ENCODE measurements at regions not wholly inside any gene's neighbourhood (a gene's known extent, or its start where the extent isn't known, plus 50 kb on each side); places are given as distances from the start of the nearest gene placed in this dataset.

- no peak overlapping the region for H3K4me3 ChIP-seq (ENCODE audit: low read length)
- H3K27ac ChIP-seq (ENCODE audit: low read depth, low read length) = no peak overlapping the region
- peaks cover 0 to 4% of the 10 kb centered on the region in 2 donors for H3K27me3 ChIP-seq (ENCODE audit: control insufficient read depth in 2 of 2, insufficient read depth in 2 of 2, low read length in 2 of 2)
- ATAC-seq (no peak), DNase-seq (no peak)
- Mint-ChIP-seq H3K4me1 (peaks cover 0 to 3% (median 0%) of the 10 kb centered on the region in 7 donors), H3K4me3 (no peak overlapping the region), H3K27ac (no peak overlapping the region), H3K27me3 (peaks cover 6 to 47% (median 20%) of the 10 kb centered on the region in 5 donors), H3K9me3 (peaks cover 0 to 1% (median 0%) of the 10 kb centered on the region in 11 donors), H3K36me3 (no peaks in the 10 kb centered on the region)
- H3K36me3 ChIP-seq (ENCODE audit: control insufficient read depth in 2 of 3, insufficient read depth in 3 of 3, low read length in 3 of 3) = no peaks in the 10 kb centered on the region
- ChIA-PET CTCF (no interaction called here), POLR2A (no interaction called here)
- intact Hi-C loops (cut with micrococcal nuclease) = no loop called here
- H3K9me3 ChIP-seq (ENCODE audit: control insufficient read depth in 2 of 3, low read length in 3 of 3) = no peaks in the 10 kb centered on the region
- H3K4me1 ChIP-seq (ENCODE audit: control insufficient read depth in 2 of 2, insufficient read depth in 2 of 2, low read length in 2 of 2) = no peaks in the 10 kb centered on the region
Observed at GRCh38 chr2:175402571-175402970, 221.1 kb upstream of the ATP5MC3 start.

- Mint-ChIP-seq H3K27ac (no peak overlapping the region), H3K4me3 (no peak overlapping the region), H3K9me3 (peaks cover 0 to 1% (median 0%) of the 10 kb centered on the region in 11 donors), H3K4me1 (peaks cover 0 to 3% (median 0%) of the 10 kb centered on the region in 7 donors), H3K27me3 (peaks cover 3 to 48% (median 20%) of the 10 kb centered on the region in 5 donors), H3K36me3 (no peaks in the 10 kb centered on the region)
- DNase-seq (no peak), ATAC-seq (no peak)
- no peaks in the 10 kb centered on the region for H3K9me3 ChIP-seq (ENCODE audit: control insufficient read depth in 2 of 3, low read length in 3 of 3)
- intact Hi-C loops (cut with micrococcal nuclease) = no loop called here
- no peaks in the 10 kb centered on the region for H3K36me3 ChIP-seq (ENCODE audit: control insufficient read depth in 2 of 3, insufficient read depth in 3 of 3, low read length in 3 of 3)
- H3K4me1 ChIP-seq (ENCODE audit: control insufficient read depth in 2 of 2, insufficient read depth in 2 of 2, low read length in 2 of 2) = no peaks in the 10 kb centered on the region
- no peak overlapping the region for H3K27ac ChIP-seq (ENCODE audit: low read depth, low read length)
- peaks cover 0 to 4% of the 10 kb centered on the region in 2 donors for H3K27me3 ChIP-seq (ENCODE audit: control insufficient read depth in 2 of 2, insufficient read depth in 2 of 2, low read length in 2 of 2)
- no peak overlapping the region for H3K4me3 ChIP-seq (ENCODE audit: low read length)
- POLR2A ChIA-PET = no interaction called here
- CTCF ChIA-PET = no interaction called here
Observed at GRCh38 chr2:175401956-175402469, 220.5 kb upstream of the ATP5MC3 start.

GRCh38 chr2:175400975-175401374 is 219.5 kb upstream of the ATP5MC3 start:
- Histone ChIP-seq H3K27ac (ENCODE audit: low read depth, low read length) (no peak overlapping the region), H3K9me3 (ENCODE audit: control insufficient read depth in 2 of 3, low read length in 3 of 3) (no peaks in the 10 kb centered on the region), H3K36me3 (ENCODE audit: control insufficient read depth in 2 of 3, insufficient read depth in 3 of 3, low read length in 3 of 3) (no peaks in the 10 kb centered on the region), H3K4me1 (ENCODE audit: control insufficient read depth in 2 of 2, insufficient read depth in 2 of 2, low read length in 2 of 2) (no peaks in the 10 kb centered on the region), H3K27me3 (ENCODE audit: control insufficient read depth in 2 of 2, insufficient read depth in 2 of 2, low read length in 2 of 2) (peaks cover 0 to 4% of the 10 kb centered on the region in 2 donors), H3K4me3 (ENCODE audit: low read length) (no peak overlapping the region)
- peaks cover 0 to 3% (median 0%) of the 10 kb centered on the region in 7 donors for H3K4me1 Mint-ChIP-seq
- DNase-seq (no peak), ATAC-seq (no peak)
- POLR2A ChIA-PET = no interaction called here
- no peak overlapping the region for H3K4me3 Mint-ChIP-seq
- peaks cover 0 to 1% (median 0%) of the 10 kb centered on the region in 11 donors for H3K9me3 Mint-ChIP-seq
- H3K36me3 Mint-ChIP-seq = no peaks in the 10 kb centered on the region
- intact Hi-C loops (cut with micrococcal nuclease) = no loop called here
- H3K27ac Mint-ChIP-seq = no peak overlapping the region
- H3K27me3 Mint-ChIP-seq = peaks cover 8 to 52% (median 28%) of the 10 kb centered on the region in 5 donors
- CTCF ChIA-PET = no interaction called here

GRCh38 chr2:175399326-175399725 is 217.8 kb upstream of the ATP5MC3 start:
- peaks cover 6 to 51% (median 30%) of the 10 kb centered on the region in 5 donors for H3K27me3 Mint-ChIP-seq
- no peak overlapping the region for H3K4me3 Mint-ChIP-seq
- no peaks in the 10 kb centered on the region for H3K36me3 Mint-ChIP-seq
- ATAC-seq (no peak), DNase-seq (no peak)
- peaks cover 0 to 1% (median 0%) of the 10 kb centered on the region in 11 donors for H3K9me3 Mint-ChIP-seq
- H3K27ac ChIP-seq (ENCODE audit: low read depth, low read length) = no peak overlapping the region
- ChIA-PET POLR2A (no interaction called here), CTCF (no interaction called here)
- H3K4me3 ChIP-seq (ENCODE audit: low read length) = no peak overlapping the region
- H3K27ac Mint-ChIP-seq = no peak overlapping the region
- H3K27me3 ChIP-seq (ENCODE audit: control insufficient read depth in 2 of 2, insufficient read depth in 2 of 2, low read length in 2 of 2) = peaks cover 0 to 4% of the 10 kb centered on the region in 2 donors
- intact Hi-C loops (cut with micrococcal nuclease) = no loop called here
- no peaks in the 10 kb centered on the region for H3K9me3 ChIP-seq (ENCODE audit: control insufficient read depth in 2 of 3, low read length in 3 of 3)
- H3K36me3 ChIP-seq (ENCODE audit: control insufficient read depth in 2 of 3, insufficient read depth in 3 of 3, low read length in 3 of 3) = no peaks in the 10 kb centered on the region
- H3K4me1 ChIP-seq (ENCODE audit: control insufficient read depth in 2 of 2, insufficient read depth in 2 of 2, low read length in 2 of 2) = no peaks in the 10 kb centered on the region
- H3K4me1 Mint-ChIP-seq = peaks cover 0 to 1% (median 0%) of the 10 kb centered on the region in 7 donors

GRCh38 chr2:175398848-175399247 is 217.3 kb upstream of the ATP5MC3 start:
- ChIA-PET CTCF (no interaction called here), POLR2A (no interaction called here)
- H3K36me3 Mint-ChIP-seq = no peaks in the 10 kb centered on the region
- no peak overlapping the region for H3K27ac Mint-ChIP-seq
- peaks cover 6 to 46% (median 25%) of the 10 kb centered on the region in 5 donors for H3K27me3 Mint-ChIP-seq
- H3K4me3 ChIP-seq (ENCODE audit: low read length) = no peak overlapping the region
- H3K9me3 Mint-ChIP-seq = peaks cover 0 to 1% (median 0%) of the 10 kb centered on the region in 11 donors
- intact Hi-C loops (cut with micrococcal nuclease) = no loop called here
- H3K36me3 ChIP-seq (ENCODE audit: control insufficient read depth in 2 of 3, insufficient read depth in 3 of 3, low read length in 3 of 3) = no peaks in the 10 kb centered on the region
- H3K9me3 ChIP-seq (ENCODE audit: control insufficient read depth in 2 of 3, low read length in 3 of 3) = no peaks in the 10 kb centered on the region
- peaks cover 0 to 4% of the 10 kb centered on the region in 2 donors for H3K27me3 ChIP-seq (ENCODE audit: control insufficient read depth in 2 of 2, insufficient read depth in 2 of 2, low read length in 2 of 2)
- H3K4me1 ChIP-seq (ENCODE audit: control insufficient read depth in 2 of 2, insufficient read depth in 2 of 2, low read length in 2 of 2) = no peaks in the 10 kb centered on the region
- H3K4me1 Mint-ChIP-seq = no peaks in the 10 kb centered on the region
- DNase-seq (no peak), ATAC-seq (no peak)
- H3K4me3 Mint-ChIP-seq = no peak overlapping the region
- H3K27ac ChIP-seq (ENCODE audit: low read depth, low read length) = no peak overlapping the region

GRCh38 chr2:175396696-175397095 is 215.2 kb upstream of the ATP5MC3 start:
- POLR2A ChIA-PET = no interaction called here
- Mint-ChIP-seq H3K4me1 (no peaks in the 10 kb centered on the region), H3K9me3 (peaks cover 0 to 1% (median 0%) of the 10 kb centered on the region in 11 donors), H3K4me3 (no peak overlapping the region), H3K36me3 (no peaks in the 10 kb centered on the region), H3K27me3 (peaks cover 5 to 46% (median 25%) of the 10 kb centered on the region in 5 donors), H3K27ac (no peak overlapping the region)
- intact Hi-C loops (cut with micrococcal nuclease) = no loop called here
- Histone ChIP-seq H3K4me3 (ENCODE audit: low read length) (no peak overlapping the region), H3K27ac (ENCODE audit: low read depth, low read length) (no peak overlapping the region), H3K36me3 (ENCODE audit: control insufficient read depth in 2 of 3, insufficient read depth in 3 of 3, low read length in 3 of 3) (no peaks in the 10 kb centered on the region), H3K4me1 (ENCODE audit: control insufficient read depth in 2 of 2, insufficient read depth in 2 of 2, low read length in 2 of 2) (no peaks in the 10 kb centered on the region), H3K27me3 (ENCODE audit: control insufficient read depth in 2 of 2, insufficient read depth in 2 of 2, low read length in 2 of 2) (peaks cover 0 to under 1% of the 10 kb centered on the region in 2 donors), H3K9me3 (ENCODE audit: control insufficient read depth in 2 of 3, low read length in 3 of 3) (no peaks in the 10 kb centered on the region)
- no peak for ATAC-seq
- DNase-seq = no peak
- CTCF ChIA-PET = no interaction called here

- H3K4me3 Mint-ChIP-seq = no peak overlapping the region
- no peaks in the 10 kb centered on the region for H3K27me3 ChIP-seq (ENCODE audit: control insufficient read depth in 2 of 2, insufficient read depth in 2 of 2, low read length in 2 of 2)
- no peaks in the 10 kb centered on the region for H3K4me1 Mint-ChIP-seq
- H3K36me3 ChIP-seq (ENCODE audit: control insufficient read depth in 2 of 3, insufficient read depth in 3 of 3, low read length in 3 of 3) = no peaks in the 10 kb centered on the region
- H3K9me3 Mint-ChIP-seq = peaks cover 0 to 5% (median 0%) of the 10 kb centered on the region in 11 donors
- ATAC-seq = no peak
- no peaks in the 10 kb centered on the region for H3K4me1 ChIP-seq (ENCODE audit: control insufficient read depth in 2 of 2, insufficient read depth in 2 of 2, low read length in 2 of 2)
- H3K27ac ChIP-seq (ENCODE audit: low read depth, low read length) = no peak overlapping the region
- no peaks in the 10 kb centered on the region for H3K9me3 ChIP-seq (ENCODE audit: control insufficient read depth in 2 of 3, low read length in 3 of 3)
- POLR2A ChIA-PET = no interaction called here
- CTCF ChIA-PET = no interaction called here
- no peaks in the 10 kb centered on the region for H3K36me3 Mint-ChIP-seq
- no peak overlapping the region for H3K4me3 ChIP-seq (ENCODE audit: low read length)
- no peak overlapping the region for H3K27ac Mint-ChIP-seq
- peaks cover 5 to 40% (median 13%) of the 10 kb centered on the region in 5 donors for H3K27me3 Mint-ChIP-seq
- DNase-seq = no peak
- intact Hi-C loops (cut with micrococcal nuclease) = no loop called here
Observed at GRCh38 chr2:175393851-175394250, 212.3 kb upstream of the ATP5MC3 start.

All from naive thymus-derived CD4-positive, alpha-beta T cell (primary cell).